ENCODE measurements at regions not wholly inside any gene's neighbourhood (a gene's known extent, or its start where the extent isn't known, plus 50 kb on each side); places are given as distances from the start of the nearest gene placed in this dataset.
"Not testable (repeated sequence)": the region's sequence is repeated elsewhere in the genome, so short reads cannot be mapped to it uniquely, and the experiment has no call there.

DNA sequence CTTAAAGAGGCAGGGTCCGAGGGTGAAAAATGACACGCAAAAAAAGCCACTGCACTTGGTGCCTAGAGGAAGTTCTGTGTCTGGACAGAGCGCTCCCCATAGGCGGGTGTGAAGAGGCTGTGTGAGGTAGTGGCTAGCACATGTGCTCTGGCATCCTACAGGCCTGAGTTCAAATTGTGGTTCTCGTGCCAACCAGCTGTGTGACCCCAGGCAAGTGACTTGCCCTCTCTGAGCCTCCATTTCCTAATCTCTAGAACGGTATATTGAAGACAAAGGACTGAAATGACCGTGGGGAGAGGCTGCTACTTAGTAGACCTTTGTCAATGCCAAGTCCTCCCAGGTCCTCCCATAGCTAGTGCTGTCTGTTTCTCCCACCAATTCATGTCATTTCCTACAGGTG, 79.1 kb upstream of the MYL10 start:
- DNase-seq (ENCODE audit: low read depth): no peak

DNA sequence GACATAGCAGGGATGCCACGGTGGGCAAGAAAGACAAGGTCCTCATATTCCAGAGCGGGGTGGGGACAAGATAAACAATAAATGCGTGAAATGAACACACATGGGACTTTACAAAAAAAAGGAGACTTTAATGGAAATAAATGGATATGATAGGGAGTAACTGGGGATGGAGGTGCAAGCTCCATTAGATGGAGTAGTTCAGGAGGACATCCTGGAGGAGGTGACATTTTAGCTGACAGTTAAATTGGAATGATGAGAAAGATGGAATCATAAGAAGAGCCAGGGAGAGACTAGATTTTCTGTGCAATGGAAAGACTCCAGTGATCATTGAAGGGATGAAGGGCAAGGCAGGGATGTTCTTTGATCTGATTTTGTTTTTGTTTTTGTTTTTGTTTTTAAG, 83.6 kb upstream of the MYL10 start:
- no peak for DNase-seq (ENCODE audit: low read depth)

DNA sequence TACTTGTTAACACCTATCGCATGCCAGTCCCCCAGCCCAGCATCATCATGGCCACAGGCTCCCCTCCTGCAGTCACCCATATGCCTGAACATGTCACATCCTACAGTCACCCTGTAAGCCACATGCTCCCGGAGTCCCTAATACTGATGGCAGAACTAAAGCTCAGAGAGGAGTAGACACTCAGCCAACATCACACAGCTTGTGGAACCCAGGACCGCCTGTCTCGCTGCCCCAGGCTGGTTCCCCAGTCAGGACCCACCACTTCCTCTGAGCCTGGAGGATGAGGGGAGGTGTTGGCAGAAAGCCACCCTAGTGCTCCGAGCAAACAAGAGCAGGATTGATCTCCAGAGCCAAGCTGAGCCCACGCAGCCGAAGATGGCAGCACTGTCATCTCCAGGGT, 85.0 kb upstream of the MYL10 start:
- DNase-seq (ENCODE audit: low read depth): no peak

DNA sequence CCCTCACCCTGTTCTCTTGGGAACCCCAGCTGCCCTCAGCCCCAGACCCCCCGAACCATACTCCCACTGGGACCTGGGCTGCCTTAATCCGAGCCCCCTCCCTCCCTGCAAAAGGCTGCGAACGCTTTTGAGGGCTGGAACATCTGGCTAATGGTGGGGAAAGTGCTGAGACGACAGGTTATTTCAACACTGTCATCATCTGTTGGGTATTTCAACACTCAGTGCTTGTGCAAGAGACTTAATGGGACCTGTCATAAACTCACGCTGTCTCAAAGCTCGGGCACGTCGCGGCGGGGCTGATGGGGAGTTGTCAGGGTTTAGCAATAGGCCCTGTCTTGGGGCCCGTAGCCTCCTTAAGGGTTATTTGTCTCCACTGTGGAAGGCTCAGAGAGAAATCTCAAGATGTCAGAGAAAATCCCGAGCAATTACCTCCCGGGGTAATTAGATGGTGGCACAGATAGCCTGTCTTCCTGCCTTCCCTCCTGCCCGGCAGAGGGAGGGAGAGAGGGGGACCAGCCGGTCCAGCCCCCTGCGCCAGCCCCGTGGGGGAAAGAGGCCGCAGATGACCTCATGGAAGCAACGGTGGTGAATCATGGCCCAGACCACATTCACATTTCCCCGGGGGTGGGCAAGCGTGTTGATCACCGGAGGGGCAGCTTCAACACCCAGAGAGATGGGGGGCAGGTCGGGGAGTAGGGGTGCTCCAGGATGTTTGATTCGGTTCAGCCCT, 88.7 kb upstream of the MYL10 start:
- peak; percentile 85 for DNase-seq (ENCODE audit: low read depth)

DNA sequence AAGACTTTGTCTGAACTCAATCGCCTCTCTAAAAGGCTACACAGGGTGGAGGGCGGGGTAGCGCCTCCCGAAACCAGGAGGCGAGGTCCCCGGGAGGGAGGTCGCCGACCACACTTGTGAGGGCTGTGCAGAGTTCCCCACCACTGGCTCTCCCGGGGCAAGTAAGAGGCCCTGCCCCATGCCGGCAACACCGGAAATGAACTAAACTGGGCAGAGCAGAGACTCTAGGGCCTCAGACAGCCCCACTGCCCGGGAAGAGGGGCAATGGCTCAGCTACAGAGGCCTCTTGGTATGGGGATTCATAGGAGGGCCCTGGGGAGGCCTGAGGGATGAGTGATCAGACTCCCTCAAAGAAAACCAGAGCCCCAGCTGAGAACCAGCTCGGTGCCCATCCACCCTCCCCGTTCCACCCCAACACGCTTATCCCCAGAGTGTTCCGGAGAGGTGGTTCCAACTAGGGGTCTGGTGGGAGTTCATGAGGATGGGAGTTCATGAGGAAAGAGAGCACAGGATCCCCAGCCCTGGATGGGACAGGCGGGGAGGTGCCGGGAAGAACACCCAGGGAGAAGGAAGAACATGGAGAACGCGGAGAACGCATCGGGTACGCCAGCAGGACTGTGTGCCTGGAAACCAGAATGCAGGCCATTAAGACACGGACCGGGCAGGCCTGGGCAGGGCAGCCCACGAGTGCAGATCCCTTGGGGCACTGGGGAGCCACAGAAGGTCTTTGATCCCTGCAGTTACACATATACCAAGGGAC, 89.4 kb upstream of the MYL10 start:
- peak; percentile 49 for DNase-seq (ENCODE audit: low read depth)

DNA sequence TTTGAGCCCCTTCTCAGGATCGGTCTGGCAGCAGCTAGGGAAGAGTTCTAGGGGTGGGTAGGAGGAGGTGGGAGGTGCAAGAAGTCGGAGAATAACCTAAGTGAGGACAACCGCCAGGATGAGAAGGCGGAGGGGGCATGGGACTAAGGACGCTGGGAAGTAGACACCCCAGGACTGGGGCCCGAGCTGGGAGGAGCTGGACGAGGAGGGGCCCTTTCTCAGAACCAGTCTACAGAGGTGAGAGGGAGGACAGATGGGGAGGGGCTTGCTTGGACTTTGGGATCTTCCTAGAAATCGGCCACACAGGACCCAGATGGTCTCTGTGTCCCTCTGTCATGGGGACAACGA, 90.0 kb upstream of the MYL10 start:
- no peak for DNase-seq (ENCODE audit: low read depth)

DNA sequence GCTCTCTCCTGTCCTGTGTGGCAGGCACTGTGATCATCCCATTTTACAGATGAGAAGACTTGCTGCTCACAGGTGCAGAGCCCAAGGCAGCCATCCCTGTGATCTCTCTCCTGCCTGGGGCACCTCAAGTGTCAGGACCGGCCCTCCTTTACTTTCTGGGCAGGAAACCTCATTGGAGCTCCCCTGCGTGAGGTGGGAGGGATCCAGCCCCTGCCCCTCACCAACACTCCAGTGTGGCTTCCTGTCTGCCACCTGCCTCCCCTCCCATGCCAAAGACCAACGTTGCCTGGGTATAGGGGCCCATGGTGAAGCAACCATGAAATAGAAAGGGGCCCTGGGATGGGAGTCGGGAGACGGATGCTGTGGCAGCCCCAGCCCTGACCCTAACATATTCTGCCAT, 91.2 kb upstream of the MYL10 start:
- no peak for DNase-seq (ENCODE audit: low read depth)

DNA sequence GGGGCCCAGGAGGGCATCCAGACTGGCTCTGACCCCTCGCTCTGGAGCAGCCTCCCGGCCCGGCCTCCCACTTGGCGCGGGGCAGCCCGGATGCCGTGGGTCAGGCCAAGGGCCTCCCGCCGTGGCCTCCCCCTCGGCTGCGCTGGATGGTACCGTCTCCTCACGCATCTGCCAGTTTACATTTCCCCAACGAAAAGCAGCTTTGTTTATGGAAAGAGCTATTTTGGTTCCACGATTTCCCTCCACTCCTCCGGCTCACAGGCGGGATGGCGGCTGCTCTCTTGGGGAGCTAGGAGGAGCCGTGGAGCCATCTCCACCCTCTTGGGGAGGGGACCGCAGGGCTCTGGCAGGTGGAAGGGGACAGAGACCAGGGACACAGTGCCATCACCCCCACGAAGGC, 93.2 kb upstream of the MYL10 start:
- no peak for DNase-seq (ENCODE audit: low read depth)

DNA sequence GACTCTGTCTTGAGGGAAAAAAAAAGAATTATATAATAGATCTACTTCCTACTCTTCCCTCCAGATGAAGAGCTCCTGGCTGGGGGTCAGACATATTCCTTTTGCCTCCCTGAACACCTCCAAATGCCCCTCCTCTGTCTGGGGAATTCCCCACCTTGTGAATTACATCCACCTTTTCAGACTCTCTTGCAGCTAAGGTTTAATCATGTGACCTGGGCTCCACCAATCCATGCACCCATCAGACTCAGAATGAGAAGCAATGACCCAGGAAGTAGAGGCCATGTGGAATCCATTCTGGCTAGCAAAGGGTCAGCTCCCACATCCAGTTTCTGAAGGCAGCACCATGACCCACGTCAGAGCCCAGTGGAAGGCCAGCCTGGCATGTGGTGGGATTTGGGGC, 93.6 kb upstream of the CUX1 start:
- DNase-seq (ENCODE audit: low read depth): no peak

DNA sequence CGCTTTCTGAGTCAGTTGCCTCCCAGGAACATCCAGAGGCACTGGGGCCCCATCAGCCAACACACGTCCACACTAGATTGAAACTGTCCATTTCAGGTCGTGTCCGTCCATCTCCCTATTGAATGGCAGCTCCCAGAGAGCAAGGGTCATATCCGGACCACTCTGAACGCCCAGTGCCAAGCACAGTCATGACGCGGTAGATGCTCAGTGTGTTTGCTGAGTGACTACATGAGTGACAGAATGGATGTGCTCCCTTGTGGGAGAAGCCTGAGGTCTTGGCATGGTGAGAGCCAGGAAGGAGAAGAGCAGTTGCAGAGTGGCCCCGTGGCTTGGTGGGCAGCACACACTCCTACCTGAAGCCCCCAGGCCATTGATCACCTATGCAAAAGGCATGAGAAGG, 92.5 kb upstream of the CUX1 start:
- DNase-seq (ENCODE audit: low read depth): no peak

DNA sequence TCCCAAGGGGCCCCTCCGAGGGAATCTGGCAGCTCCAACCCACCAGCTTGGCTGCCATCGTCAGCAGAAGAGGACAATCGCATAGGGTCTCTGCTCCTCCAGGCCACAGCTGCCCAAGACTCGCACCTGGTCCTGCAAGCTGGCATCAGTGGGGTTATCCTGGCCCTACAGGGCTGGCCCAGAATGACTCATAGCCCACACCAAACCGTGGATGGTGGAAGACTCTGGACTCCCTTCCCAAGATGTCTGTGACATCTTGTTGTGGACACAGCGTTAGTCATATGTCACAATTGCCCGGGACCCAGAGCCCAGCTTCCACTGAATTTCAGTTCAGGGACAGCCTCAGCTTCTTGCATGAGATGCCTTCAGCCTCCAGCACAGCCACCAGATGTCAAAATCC, 91.5 kb upstream of the CUX1 start:
- DNase-seq (ENCODE audit: low read depth): no peak

DNA sequence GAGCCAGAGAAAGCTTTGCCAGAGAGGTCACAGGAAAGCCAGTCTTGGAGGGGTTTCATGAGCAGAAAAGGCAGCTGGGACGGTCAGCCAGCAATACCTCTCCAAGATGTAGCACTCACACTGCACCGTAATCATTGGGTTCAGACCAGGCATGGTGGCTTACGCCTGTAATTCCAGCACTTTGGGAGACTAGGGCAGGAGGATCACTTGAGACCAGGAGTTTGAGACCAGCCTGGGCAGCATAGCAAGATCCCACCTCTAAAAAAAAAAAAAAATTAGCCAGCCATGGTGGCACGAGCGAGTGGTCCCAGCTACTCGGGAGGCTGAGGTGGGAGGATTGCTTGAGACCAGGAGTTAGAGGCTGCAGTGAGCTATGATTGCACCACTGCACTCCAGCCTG, 90.2 kb upstream of the CUX1 start:
- no peak for DNase-seq (ENCODE audit: low read depth)

DNA sequence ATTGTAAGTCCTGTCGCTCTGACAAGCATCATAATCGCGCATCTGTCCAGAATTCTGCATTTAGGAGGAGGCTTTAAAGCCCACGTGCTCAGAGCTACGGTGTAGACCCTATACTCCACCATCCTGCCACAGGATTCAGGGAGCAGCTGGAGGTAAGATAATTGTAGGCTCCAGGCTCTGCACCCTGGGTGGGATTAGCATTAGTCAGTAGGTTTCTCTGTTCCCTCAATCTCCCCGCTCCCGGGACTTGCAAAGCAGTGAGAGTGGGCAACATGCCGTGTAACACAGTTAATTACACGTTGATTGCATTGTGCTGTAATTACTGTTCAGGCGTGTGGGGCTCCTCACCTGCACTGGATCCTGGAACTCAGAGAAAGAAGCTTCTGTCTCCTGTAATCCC, 89.3 kb upstream of the CUX1 start:
- no peak for DNase-seq (ENCODE audit: low read depth)

DNA sequence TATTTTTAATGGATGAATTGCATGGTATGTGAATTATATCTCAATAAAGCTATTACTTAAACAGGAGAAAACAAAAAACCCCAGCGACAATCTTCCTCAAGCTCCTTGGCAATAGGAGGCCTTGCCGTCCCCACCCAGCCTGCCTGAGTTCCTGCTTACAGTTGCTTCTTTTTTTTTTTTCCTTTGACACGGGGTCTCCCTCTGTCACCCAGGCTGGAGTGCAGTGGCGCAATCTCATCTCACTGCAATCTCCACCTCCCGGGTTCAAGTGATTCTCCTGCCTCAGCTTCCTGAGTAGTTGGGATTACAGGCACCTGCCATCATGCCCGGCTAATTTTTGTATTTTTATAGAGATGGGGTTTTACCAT, 88.6 kb upstream of the CUX1 start:
- DNase-seq (ENCODE audit: low read depth): not testable (repeated sequence)

DNA sequence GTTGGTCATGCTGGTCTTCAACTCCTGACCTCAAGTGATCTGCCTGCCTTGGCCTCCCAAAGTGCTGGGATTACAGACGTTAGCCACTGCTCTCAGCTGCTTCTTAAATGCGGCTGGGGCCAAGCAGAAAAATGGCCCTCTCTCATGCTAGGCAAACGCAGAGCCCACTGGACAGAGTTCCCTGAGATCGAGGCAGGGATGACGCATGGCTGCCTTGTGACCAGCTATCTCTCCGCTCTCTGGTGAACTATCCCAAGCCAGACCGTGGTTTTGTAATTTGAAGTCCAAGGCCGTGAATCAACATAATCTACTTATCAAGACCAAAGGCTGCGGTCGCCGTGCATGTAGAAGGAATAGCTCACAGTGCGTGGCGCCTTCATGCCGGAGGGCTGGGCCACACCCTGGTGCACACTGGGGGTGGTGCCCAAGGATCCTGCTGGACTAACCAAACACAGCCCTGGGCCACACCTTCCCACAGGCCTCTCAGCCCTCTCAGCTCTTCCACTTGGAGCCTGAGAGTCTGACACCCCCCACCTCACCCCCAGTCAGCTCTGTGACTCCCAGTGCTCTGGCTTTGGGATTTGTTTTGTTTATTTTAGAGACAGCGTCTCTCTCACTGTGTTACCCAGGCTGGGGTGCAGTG, 88.1 kb upstream of the CUX1 start:
- peak; percentile 77 for DNase-seq (ENCODE audit: low read depth)

DNA sequence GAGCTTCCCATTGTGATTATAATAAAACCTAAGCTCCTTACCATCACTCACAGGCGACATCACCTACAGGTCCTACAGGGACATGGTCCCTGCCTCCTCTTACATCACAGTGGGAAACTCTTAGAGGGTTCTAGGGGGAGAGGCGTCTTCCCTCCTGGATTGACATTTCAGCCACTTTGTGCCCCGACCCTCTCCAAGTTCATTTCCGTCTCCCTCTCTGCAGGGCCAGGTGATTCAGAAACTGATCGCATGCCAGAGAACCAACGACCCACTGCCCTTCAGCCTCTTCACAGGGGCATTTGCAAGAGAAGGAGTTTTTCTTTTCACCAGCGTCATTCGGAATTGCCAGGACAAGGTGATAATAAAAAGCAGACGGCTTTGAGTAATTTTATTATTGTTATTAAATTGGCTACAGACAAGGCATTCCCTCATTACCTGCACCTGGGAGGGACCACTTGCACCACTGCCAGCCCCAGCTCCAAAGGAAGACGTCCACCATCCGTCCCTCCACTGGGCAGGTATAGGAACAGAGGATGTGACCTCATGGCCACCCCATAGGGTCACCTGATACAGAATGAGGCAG, 85.8 kb upstream of the CUX1 start:
- DNase-seq (ENCODE audit: low read depth): no peak

DNA sequence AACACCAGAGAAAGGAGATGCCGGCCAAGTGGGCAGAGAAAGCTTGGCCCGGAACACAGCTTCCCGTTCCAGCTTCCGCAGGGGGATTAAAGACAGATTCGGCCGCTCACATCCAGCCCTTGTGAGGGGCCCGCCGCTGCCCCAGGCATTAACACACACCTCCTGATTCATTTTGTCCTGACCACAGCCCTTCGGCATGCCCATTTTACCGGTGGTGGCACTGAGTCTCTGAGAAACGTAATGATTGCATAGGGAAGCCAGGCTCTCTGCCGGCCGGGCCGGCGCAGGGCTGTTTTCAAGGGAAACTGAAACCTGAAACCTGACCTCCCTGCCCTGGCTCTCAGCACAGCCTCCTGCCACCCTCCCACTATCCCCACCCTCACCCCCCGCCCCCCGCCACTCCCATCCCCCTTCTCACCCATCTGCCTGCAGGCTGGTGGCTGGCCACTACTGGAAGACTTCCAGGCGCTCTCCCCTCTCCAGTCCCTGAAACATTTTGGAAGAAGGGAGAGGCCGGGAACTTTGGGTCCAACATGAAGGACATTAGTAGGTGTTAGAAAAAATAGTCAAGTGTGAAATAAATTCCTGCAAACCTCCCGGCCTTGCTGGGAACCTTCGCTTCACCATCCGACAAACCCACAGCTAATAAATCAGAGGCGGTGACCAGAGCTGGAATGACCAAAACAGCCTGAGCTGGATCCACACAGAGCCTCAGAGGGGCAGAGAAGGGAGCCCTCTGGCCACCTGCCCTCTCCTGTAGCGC, 83.5 kb upstream of the CUX1 start:
- DNase-seq (ENCODE audit: low read depth): peak; percentile 26

DNA sequence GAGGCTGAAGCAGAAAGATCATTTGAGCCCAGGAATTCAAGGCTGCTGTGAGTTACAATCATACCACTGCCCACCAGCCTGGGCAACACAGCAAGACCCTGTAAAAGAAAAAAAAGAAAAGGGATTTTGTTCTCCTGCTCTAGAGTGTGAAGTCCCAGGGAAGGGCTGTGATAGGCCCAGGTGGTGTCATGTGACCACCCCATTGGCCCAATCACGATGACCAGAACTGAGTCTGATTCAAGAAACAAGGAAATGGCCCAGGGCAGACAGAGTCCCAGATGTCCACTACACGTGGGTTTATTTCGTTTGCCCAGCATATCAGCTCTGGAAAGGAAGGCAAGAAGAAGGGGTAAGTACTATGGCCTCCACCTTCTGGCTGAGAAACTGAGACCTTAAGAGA, 81.3 kb upstream of the CUX1 start:
- DNase-seq (ENCODE audit: low read depth): peak; percentile 21

DNA sequence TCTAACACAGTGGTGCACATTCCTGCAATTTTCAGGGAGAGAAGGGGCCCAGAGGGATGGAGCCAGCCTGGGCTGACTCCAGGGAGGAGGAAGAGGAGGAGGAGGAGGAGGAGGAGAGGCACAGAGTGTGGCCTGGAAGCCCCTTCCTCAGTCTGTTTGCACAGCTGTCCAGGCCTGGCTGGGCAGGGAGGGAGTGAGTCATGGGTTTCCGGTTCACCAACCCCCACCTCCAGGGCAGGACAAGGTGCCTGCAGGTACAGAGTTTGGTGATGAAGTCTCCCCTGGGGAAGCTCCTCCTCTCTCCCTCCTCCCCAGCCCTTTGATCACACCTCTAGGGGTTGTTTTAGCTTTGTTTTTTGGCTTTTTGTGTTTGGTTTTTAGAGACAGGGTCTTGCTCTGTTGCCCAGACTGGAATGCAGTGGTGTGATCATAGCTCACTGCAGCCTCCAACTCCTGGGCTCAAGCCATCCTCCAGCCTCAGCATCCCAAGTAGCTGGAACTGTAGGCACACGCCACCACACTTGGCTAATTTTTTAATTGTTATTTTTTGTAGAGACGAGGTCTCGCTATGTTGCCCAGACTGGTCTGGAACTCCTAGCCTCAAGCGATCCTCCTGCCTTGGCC, 77.5 kb upstream of the CUX1 start:
- no peak for DNase-seq (ENCODE audit: low read depth)

DNA sequence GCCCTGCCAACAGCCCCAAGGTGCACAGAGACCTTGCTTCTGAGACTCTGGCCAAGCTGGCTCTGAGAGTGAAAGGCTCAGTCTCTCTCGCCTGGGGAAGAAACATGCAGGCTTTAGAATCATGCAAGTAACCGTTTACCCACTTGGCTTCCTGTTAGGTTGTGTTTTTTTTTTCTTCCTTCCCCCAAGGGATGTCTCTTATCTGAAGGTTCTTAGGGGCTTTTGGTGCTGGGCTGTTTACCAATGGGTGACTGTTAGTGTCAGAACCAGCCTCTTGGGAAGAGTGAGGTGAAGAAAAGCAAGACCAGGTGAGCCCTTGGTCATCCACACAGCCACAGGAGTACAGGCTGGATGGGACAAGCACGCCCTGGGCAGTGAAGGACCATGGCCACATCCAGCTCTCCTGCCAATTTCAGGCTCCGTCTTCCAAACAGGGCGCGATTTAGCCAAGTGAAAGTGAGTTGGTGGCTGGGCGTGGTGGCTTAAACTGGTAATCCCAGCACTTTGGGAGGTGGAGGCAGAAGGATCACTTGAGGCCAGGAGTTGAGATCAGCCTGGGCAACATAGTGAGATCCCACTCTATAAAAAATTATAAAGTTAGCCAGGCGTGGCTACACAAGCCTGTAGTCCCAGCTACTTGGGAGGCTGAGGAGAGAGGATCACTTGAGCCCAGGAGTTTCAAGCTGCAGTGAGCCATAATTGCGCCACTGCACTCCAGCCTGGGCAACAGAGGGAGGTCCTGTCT, 76.3 kb upstream of the CUX1 start:
- DNase-seq (ENCODE audit: low read depth): no peak
